K562 (cell line): ENCODE measurements at regions not wholly inside any gene's neighbourhood (a gene's known extent, or its start where the extent isn't known, plus 50 kb on each side); places are given as distances from the start of the nearest gene placed in this dataset.

Experiments
- ATAC-seq: fragments of 200-7000 bp; cut with Tn5 transposase; 3 replicates; pipeline ENCODE4 v1.9.1; 2020; ENCODE audit warnings: moderate library complexity
- BruUV-seq: library from RNA; stranded (reverse); fragments of 400-500 nt; replicated peaks from 2 replicates; lab custom pipeline; 2021; lab: Mats Ljungman, UMichigan
- CTCF ChIA-PET: fragments of 300-600 bp; formaldehyde crosslinking; extraction: SDS; loops from one replicate; lab custom pipeline; 2021; ENCODE audit warnings: low intra/inter-chr PET ratio; lab: Yijun Ruan, JAX
- POLR2A ChIA-PET: fragments of 300-600, 350-650 bp; sonication (Branson Sonifier 250); formaldehyde crosslinking; extraction: SDS; loops from one replicate; lab custom pipeline; 2021; ENCODE audit warnings: antibody characterized with exemption, inconsistent platforms; lab: Yijun Ruan, JAX
- DNase-seq, 4 experiments: peaks; one replicate each; pipeline versions ENCODE4 v3.0.0 to v3.0.0-alpha.2; 2011 to 2018; ENCODE audit warnings: low spot score in 3 of 4, mixed read lengths in 3 of 4; ENCODE audit errors: extremely low read depth in 1 of 4
- FAIRE-seq: peaks from 2 replicates; lab custom pipeline; 2011; peaks lifted over from hg19 to GRCh38; lab: Jason Lieb, UNC
- H2AFZ ChIP-seq: 2 replicates; pipeline ENCODE4 v1.6.0; 2011; ENCODE audit warnings: low read depth, low read length, control low read depth, inconsistent platforms
- H3K27ac ChIP-seq: fragments of 200-600 bp; 3 replicates; pipeline ENCODE4 v1.8.0; 2011; ENCODE audit warnings: low read depth, mild to moderate bottlenecking, control low read depth, inconsistent platforms, low read length, moderate library complexity, mixed read lengths; ENCODE audit errors: extremely low read depth
- H3K27me3 ChIP-seq, 2 experiments: fragments of 300-600 bp in 1 of 2; 2 replicates in 1 of 2; 3 replicates in 1 of 2; pipeline versions ENCODE4 v1.6.0 to v1.8.0; 2011; ENCODE audit warnings: inconsistent platforms in 2 of 2, low read length in 2 of 2, mild to moderate bottlenecking in 1 of 2, mixed read lengths in 1 of 2, moderate library complexity in 1 of 2; ENCODE audit not compliant: control insufficient read depth in 2 of 2, insufficient read depth in 2 of 2
- H3K36me3 ChIP-seq: fragments of 300-600 bp; 3 replicates; pipeline ENCODE4 v1.8.0; 2011; ENCODE audit warnings: mild to moderate bottlenecking, low read length, inconsistent platforms; ENCODE audit not compliant: control insufficient read depth, insufficient read depth
- H3K4me1 ChIP-seq, 2 experiments: fragments of 200-600 bp in 1 of 2; replicated peaks in 1 of 2; 2 replicates in 1 of 2; 3 replicates in 1 of 2; pipeline versions ENCODE4 v1.5.1 to v1.8.0; 2011; ENCODE audit warnings: inconsistent platforms in 2 of 2, low read length in 2 of 2, mild to moderate bottlenecking in 1 of 2, mixed read lengths in 1 of 2, moderate library complexity in 1 of 2; ENCODE audit not compliant: control insufficient read depth in 2 of 2, insufficient read depth in 2 of 2
- H3K4me2 ChIP-seq: 2 replicates; pipeline ENCODE4 v1.6.1; 2011; ENCODE audit warnings: low read length, control low read depth, inconsistent platforms, mixed read lengths; ENCODE audit not compliant: insufficient read depth
- H3K4me3 ChIP-seq: fragments of 200-600 bp; sonication (generic), shearing (Covaris generic); 2 replicates; pipeline ENCODE4 v1.5.1; 2016; ENCODE audit warnings: control low read depth, inconsistent platforms
- H3K79me2 ChIP-seq: fragments of 200-600 bp; 3 replicates; pipeline ENCODE4 v1.8.0; 2011; ENCODE audit warnings: low read length, inconsistent platforms; ENCODE audit not compliant: control insufficient read depth, insufficient read depth
- H3K9ac ChIP-seq, 2 experiments: 2 replicates each; pipeline versions ENCODE4 v1.6.0 to v1.6.1; 2011; ENCODE audit warnings: low read depth in 2 of 2, low read length in 2 of 2, control low read depth in 1 of 2, inconsistent platforms in 1 of 2, mild to moderate bottlenecking in 1 of 2, mixed read lengths in 1 of 2; ENCODE audit not compliant: insufficient read depth in 1 of 2
- H3K9me1 ChIP-seq: one replicate; pipeline ENCODE4 v1.6.0; 2011; ENCODE audit warnings: inconsistent platforms, mild to moderate bottlenecking, low read length, moderate library complexity; ENCODE audit not compliant: control insufficient read depth, insufficient read depth
- H3K9me3 ChIP-seq: replicated peaks from 2 replicates; pipeline ENCODE4 v1.5.1; 2011; ENCODE audit warnings: low read depth, low read length, inconsistent platforms; ENCODE audit not compliant: control insufficient read depth, insufficient read depth
- H4K20me1 ChIP-seq: replicated peaks from 2 replicates; pipeline ENCODE4 v1.6.1; 2011; ENCODE audit warnings: low read length, inconsistent platforms, mixed read lengths; ENCODE audit not compliant: control insufficient read depth, insufficient read depth
- ATF1 ChIP-seq, 2 experiments: fragments of 450-650 bp in 1 of 2; IDR thresholded peaks; 2 replicates each; pipeline ENCODE4 v1.6.1; 2016; ENCODE audit warnings: missing compliant biosample characterization in 1 of 2, missing genetic modification characterization in 1 of 2
- ESRRB ChIP-seq: fragments of 250-450 bp; sonication (Bioruptor Pico); IDR thresholded peaks from 2 replicates; pipeline ENCODE4 v1.5.0; 2020; ENCODE audit warnings: mild to moderate bottlenecking, moderate library complexity, borderline replicate concordance
- RBM17 ChIP-seq: fragments of 200-400 bp; formaldehyde crosslinking; IDR thresholded peaks from 2 replicates; pipeline ENCODE4 v1.6.1; 2017; ENCODE audit warnings: low read depth, mild to moderate bottlenecking, low read length, borderline replicate concordance
- RBM39 ChIP-seq: fragments of 200-400 bp; formaldehyde crosslinking; optimal IDR thresholded peaks from 2 replicates; pipeline ENCODE3; 2018; ENCODE audit warnings: low read depth, low read length
- ZBTB7A ChIP-seq: IDR thresholded peaks from 2 replicates; pipeline ENCODE4 v1.6.1; 2011; ENCODE audit warnings: low read depth, mild to moderate bottlenecking, low read length, moderate library complexity, borderline replicate concordance; ENCODE audit not compliant: control insufficient read depth
- ZNF217 ChIP-seq: sonication (generic); formaldehyde crosslinking; IDR thresholded peaks from 2 replicates; pipeline ENCODE4 v1.8.0; 2022; ENCODE audit warnings: mild to moderate bottlenecking, missing genetic modification reagents
- WGBS: fragments of 100-300 bp; shearing (Covaris generic); methylation state at CpG from one replicate; pipeline ENCODE4 v1.1.6; 2016; ENCODE audit warnings: low coverage, mixed read lengths; ENCODE audit not compliant: insufficient coverage; ENCODE audit errors: missing lambda C conversion rate; 5-methylcytosine and 5-hydroxymethylcytosine counted together
- in situ Hi-C: fragments of 300-500 bp; cut with MboI; formaldehyde crosslinking; loops from 4 replicates; pipeline ENCODE4 v1.15.0; 2018; ENCODE audit warnings: inconsistent platforms, mixed read lengths
- intact Hi-C: fragments of 100-400 bp; cut with micrococcal nuclease; formaldehyde crosslinking; loops from 2 replicates; pipeline ENCODE4 v1.14.2; 2022

- WGBS, result 0% methylated on average over 3 of the region's 3 CpGs
- POLR2A ChIA-PET, result no interaction called here
- H2AFZ ChIP-seq, result no peak overlapping the region
- no peaks in the 10 kb centered on the region for H3K36me3 ChIP-seq
- H3K4me1 ChIP-seq, result no peaks in the 10 kb centered on the region
- intact Hi-C loops, result no loop called here
- H3K9me1 ChIP-seq, result no peaks in the 10 kb centered on the region
- no peak for ATAC-seq
- no peaks in the 10 kb centered on the region for H4K20me1 ChIP-seq
- CTCF ChIA-PET, result no interaction called here
- no peak for DNase-seq
- H3K27me3 ChIP-seq, result no peaks in the 10 kb centered on the region
- H3K9ac ChIP-seq, result no peak overlapping the region
- no peak overlapping the region for H3K27ac ChIP-seq
- TF ChIP-seq ZBTB7A (no peak), ZNF217 (CRISPR knock-in tag) (no peak), ESRRB (CRISPR knock-in tag) (no peak), ATF1 (CRISPR knock-in tag; IDR thresholded peaks at IDR 0.05) (no peak), ATF1 (tag; IDR thresholded peaks at IDR 0.05) (no peak), RBM17 (no peak), RBM39 (no peak)
- no peak overlapping the region for H3K4me2 ChIP-seq
- H3K4me3 ChIP-seq, result no peak overlapping the region
- in situ Hi-C loops, result no loop called here
- no peaks in the 10 kb centered on the region; the same call in 1 of the 2 replicates for H3K9me3 ChIP-seq
- no peaks in the 10 kb centered on the region for H3K79me2 ChIP-seq
- FAIRE-seq, result no peak
- BruUV-seq, result no TSS peak
Measured at GRCh38 chr14:40682131-40682913, 924.4 kb upstream of the LRFN5 start.
